HFF-Myc (cell line): ENCODE measurements at regions not wholly inside any gene's neighbourhood (a gene's known extent, or its start where the extent isn't known, plus 50 kb on each side); places are given as distances from the start of the nearest gene placed in this dataset.
"Not testable (repeated sequence)": the region's sequence is repeated elsewhere in the genome, so short reads cannot be mapped to it uniquely, and the experiment has no call there.

Experiments
- DNase-seq: peaks from one replicate; pipeline ENCODE4 v3.0.0-alpha.2; 2011; ENCODE audit warnings: low read depth; ENCODE audit errors: extremely low read depth
- H3K4me3 ChIP-seq: replicated peaks from 2 replicates; pipeline ENCODE4 v1.5.1; 2011; ENCODE audit warnings: low read depth, mild to moderate bottlenecking, control low read depth, low read length
- TF ChIP-seq, protein P1 (sequence below): IDR thresholded peaks from 2 replicates; pipeline ENCODE4 v1.5.1; 2012; ENCODE audit warnings: mild to moderate bottlenecking, low read depth, low read length, control low read depth; ENCODE audit errors: missing control alignments

- TF ChIP-seq, protein P1, sequence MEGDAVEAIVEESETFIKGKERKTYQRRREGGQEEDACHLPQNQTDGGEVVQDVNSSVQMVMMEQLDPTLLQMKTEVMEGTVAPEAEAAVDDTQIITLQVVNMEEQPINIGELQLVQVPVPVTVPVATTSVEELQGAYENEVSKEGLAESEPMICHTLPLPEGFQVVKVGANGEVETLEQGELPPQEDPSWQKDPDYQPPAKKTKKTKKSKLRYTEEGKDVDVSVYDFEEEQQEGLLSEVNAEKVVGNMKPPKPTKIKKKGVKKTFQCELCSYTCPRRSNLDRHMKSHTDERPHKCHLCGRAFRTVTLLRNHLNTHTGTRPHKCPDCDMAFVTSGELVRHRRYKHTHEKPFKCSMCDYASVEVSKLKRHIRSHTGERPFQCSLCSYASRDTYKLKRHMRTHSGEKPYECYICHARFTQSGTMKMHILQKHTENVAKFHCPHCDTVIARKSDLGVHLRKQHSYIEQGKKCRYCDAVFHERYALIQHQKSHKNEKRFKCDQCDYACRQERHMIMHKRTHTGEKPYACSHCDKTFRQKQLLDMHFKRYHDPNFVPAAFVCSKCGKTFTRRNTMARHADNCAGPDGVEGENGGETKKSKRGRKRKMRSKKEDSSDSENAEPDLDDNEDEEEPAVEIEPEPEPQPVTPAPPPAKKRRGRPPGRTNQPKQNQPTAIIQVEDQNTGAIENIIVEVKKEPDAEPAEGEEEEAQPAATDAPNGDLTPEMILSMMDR: no peak
- no peak for DNase-seq
- H3K4me3 ChIP-seq: no peak overlapping the region
These were observed 141.2 kb upstream of the LRIG1 start for GRCh38 chr3:66642019-66642418.

- DNase-seq: no peak
- TF ChIP-seq, protein P1: no peak
These were observed 141.7 kb upstream of the LRIG1 start for GRCh38 chr3:66642484-66642883.

GRCh38 chr3:66644549-66644948, 143.7 kb upstream of the LRIG1 start:
- TF ChIP-seq, protein P1: no peak
- no peak for DNase-seq

More at GRCh38 chr3:66642484-66642883, 141.7 kb upstream of the LRIG1 start:
- no peak overlapping the region for H3K4me3 ChIP-seq

GRCh38 chr3:66648975-66649374, 148.2 kb upstream of the LRIG1 start:
- H3K4me3 ChIP-seq: no peak overlapping the region
- DNase-seq: no peak
- TF ChIP-seq, protein P1: no peak

More at GRCh38 chr3:66644549-66644948, 143.7 kb upstream of the LRIG1 start:
- no peak overlapping the region for H3K4me3 ChIP-seq

GRCh38 chr3:66651520-66651919, 150.7 kb upstream of the LRIG1 start:
- not testable (repeated sequence) for H3K4me3 ChIP-seq, DNase-seq

DNA sequence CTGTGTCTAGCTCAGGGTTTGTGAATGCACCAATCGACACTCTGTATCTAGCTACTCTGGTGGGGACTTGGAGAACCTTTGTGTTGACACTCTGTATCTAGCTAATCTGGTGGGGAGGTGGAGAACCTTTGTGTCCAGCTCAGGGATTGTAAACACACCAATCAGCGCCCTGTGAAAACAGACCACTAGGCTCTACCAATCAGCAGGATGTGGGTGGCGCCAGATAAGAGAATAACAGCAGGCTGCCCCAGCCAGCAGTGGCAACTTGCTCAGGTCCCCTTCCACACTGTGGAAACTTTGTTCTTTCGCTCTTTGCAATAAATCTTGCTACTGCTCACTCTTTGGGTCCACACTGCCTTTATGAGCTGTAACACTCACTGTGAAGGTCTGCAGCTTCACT, 151.3 kb upstream of the LRIG1 start:
- H3K4me3 ChIP-seq, DNase-seq: not testable (repeated sequence)

GRCh38 chr3:66655044-66655443, 154.2 kb upstream of the LRIG1 start:
- no peak for DNase-seq
- TF ChIP-seq, protein P1: no peak
- no peak overlapping the region for H3K4me3 ChIP-seq

- no peak overlapping the region for H3K4me3 ChIP-seq
These were observed 154.8 kb upstream of the LRIG1 start for GRCh38 chr3:66655671-66656070.

More at GRCh38 chr3:66655671-66656070, 154.8 kb upstream of the LRIG1 start:
- no peak for DNase-seq
- TF ChIP-seq, protein P1: no peak
